Breast epithelium (tissue), 4 donors: ENCODE measurements at regions not wholly inside any gene's neighbourhood (a gene's known extent, or its start where the extent isn't known, plus 50 kb on each side); places are given as distances from the start of the nearest gene placed in this dataset.
"Not testable (repeated sequence)": the region's sequence is repeated elsewhere in the genome, so short reads cannot be mapped to it uniquely, and the experiment has no call there.

Experiments
- DNase-seq, 2 donors: peaks; one replicate each; pipeline ENCODE4 v3.0.0-alpha.2; 2019; ENCODE audit warnings: low spot score in 2 of 2
- H3K27ac ChIP-seq, 2 donors: fragments of 200-600 bp; sonication (generic) in 1 of 2; one replicate each; pipeline ENCODE4 v1.5.1; 2016 to 2019; ENCODE audit warnings: mild to moderate bottlenecking in 1 of 2
- H3K27me3 ChIP-seq, 2 donors: fragments of 200-600 bp; sonication (generic) in 1 of 2; one replicate each; pipeline versions ENCODE4 v1.5.1 to v1.6.0; 2017 to 2019; ENCODE audit warnings: control low read depth in 1 of 2, mild to moderate bottlenecking in 1 of 2
- H3K36me3 ChIP-seq: fragments of 200-600 bp; one replicate; pipeline ENCODE4 v1.5.1; 2019
- H3K4me1 ChIP-seq, 2 donors: fragments of 200-600 bp; sonication (generic); one replicate each; pipeline ENCODE4 v1.5.1; 2016 to 2019; ENCODE audit warnings: control low read depth in 1 of 2
- H3K4me3 ChIP-seq, 3 donors: fragments of 200-600 bp; sonication (generic); 1 replicate in 2 of 3; 2 replicates in 1 of 3; pipeline ENCODE4 v1.5.1; 2016 to 2019; ENCODE audit warnings: mild to moderate bottlenecking in 3 of 3, moderate library complexity in 2 of 3
- H3K9me3 ChIP-seq, 2 donors: fragments of 200-600 bp; sonication (generic) in 1 of 2; one replicate each; pipeline ENCODE4 v1.5.1; 2016 to 2019; ENCODE audit warnings: control low read depth in 1 of 2
- CTCF ChIP-seq, 3 donors: fragments of 450-650 bp; IDR thresholded peaks; one replicate each; pipeline ENCODE4 v1.5.1; 2016 to 2017; ENCODE audit warnings: antibody characterized with exemption in 3 of 3, mild to moderate bottlenecking in 3 of 3, moderate library complexity in 3 of 3
- POLR2A ChIP-seq: fragments of 450-650 bp; IDR thresholded peaks from one replicate; pipeline ENCODE4 v1.6.1; 2016; ENCODE audit warnings: antibody characterized with exemption, mild to moderate bottlenecking, moderate library complexity
- POLR2AphosphoS5 ChIP-seq, 3 donors: sonication (generic); formaldehyde crosslinking; IDR thresholded peaks; one replicate each; pipeline ENCODE4 v1.6.1; 2017; ENCODE audit warnings: antibody characterized with exemption in 3 of 3
- intact Hi-C: fragments of 100-400 bp; cut with DNase I; formaldehyde crosslinking; loops from one replicate; pipeline ENCODE4 v1.15.1; 2023; ENCODE audit warnings: low total_unique reads

GRCh38 chr3:190188197-190188596, 67.5 kb upstream of the P3H2 start:
- no peaks in the 10 kb centered on the region for H3K9me3 ChIP-seq
- intact Hi-C loops: no loop called here

GRCh38 chr3:190183121-190183520, 62.4 kb upstream of the P3H2 start:
- TF ChIP-seq POLR2A (no peak), POLR2AphosphoS5 (IDR thresholded peaks at IDR 0.05) (no peak), CTCF (IDR thresholded peaks at IDR 0.05) (no peak)
- H3K9me3 ChIP-seq: no peaks in the 10 kb centered on the region
- DNase-seq: no peak
- no peaks in the 10 kb centered on the region for H3K27me3 ChIP-seq
- no peak overlapping the region for H3K27ac ChIP-seq
- H3K36me3 ChIP-seq: no peaks in the 10 kb centered on the region
- intact Hi-C loops: loop anchor here (5.0 kb wide), 1 partner anchor 314 kb away; no protein-coding TSS in a partner anchor
- H3K4me1 ChIP-seq: no peaks in the 10 kb centered on the region
- no peak overlapping the region for H3K4me3 ChIP-seq

More at GRCh38 chr3:190188197-190188596, 67.5 kb upstream of the P3H2 start:
- no peak for TF ChIP-seq POLR2A
- no peak for TF ChIP-seq POLR2AphosphoS5 (IDR thresholded peaks at IDR 0.05)
- no peak for TF ChIP-seq CTCF (IDR thresholded peaks at IDR 0.05)
- Histone ChIP-seq H3K4me3 (no peak overlapping the region), H3K27ac (no peak overlapping the region), H3K36me3 (no peaks in the 10 kb centered on the region), H3K4me1 (no peaks in the 10 kb centered on the region), H3K27me3 (no peaks in the 10 kb centered on the region)
- no peak for DNase-seq

- TF ChIP-seq POLR2A (no peak), POLR2AphosphoS5 (IDR thresholded peaks at IDR 0.05) (no peak), CTCF (IDR thresholded peaks at IDR 0.05) (no peak)
- Histone ChIP-seq H3K27me3 (no peaks in the 10 kb centered on the region), H3K36me3 (no peaks in the 10 kb centered on the region), H3K27ac (no peak overlapping the region), H3K9me3 (no peaks in the 10 kb centered on the region), H3K4me1 (no peaks in the 10 kb centered on the region), H3K4me3 (no peak overlapping the region)
- no peak for DNase-seq
- intact Hi-C loops: loop anchor here (5.0 kb wide), 1 partner anchor 315 kb away; no protein-coding TSS in a partner anchor
Measured at GRCh38 chr3:190182418-190183043, 61.8 kb upstream of the P3H2 start.

GRCh38 chr3:190180268-190180667, 59.6 kb upstream of the P3H2 start:
- Histone ChIP-seq H3K27ac (no peak overlapping the region), H3K36me3 (no peaks in the 10 kb centered on the region), H3K4me3 (no peak overlapping the region), H3K9me3 (no peaks in the 10 kb centered on the region), H3K27me3 (no peaks in the 10 kb centered on the region), H3K4me1 (no peaks in the 10 kb centered on the region)
- no peak for TF ChIP-seq POLR2AphosphoS5 (IDR thresholded peaks at IDR 0.05)
- no peak for TF ChIP-seq CTCF (IDR thresholded peaks at IDR 0.05)
- no peak for TF ChIP-seq POLR2A
- intact Hi-C loops: loop anchor here (5.0 kb wide), 1 partner anchor 317 kb away; no protein-coding TSS in a partner anchor
- DNase-seq: no peak

- Histone ChIP-seq H3K4me1 (no peaks in the 10 kb centered on the region), H3K27ac (no peak overlapping the region), H3K9me3 (no peaks in the 10 kb centered on the region), H3K4me3 (no peak overlapping the region), H3K36me3 (no peaks in the 10 kb centered on the region), H3K27me3 (no peaks in the 10 kb centered on the region)
- TF ChIP-seq POLR2A (no peak), POLR2AphosphoS5 (IDR thresholded peaks at IDR 0.05) (no peak), CTCF (IDR thresholded peaks at IDR 0.05) (no peak)
- intact Hi-C loops: no loop called here
- DNase-seq: no peak
Measured at GRCh38 chr3:190178779-190179178, 58.1 kb upstream of the P3H2 start.

- H3K4me1 ChIP-seq, H3K4me3 ChIP-seq, H3K27ac ChIP-seq, H3K36me3 ChIP-seq, intact Hi-C loops, DNase-seq, H3K9me3 ChIP-seq, H3K27me3 ChIP-seq: not testable (repeated sequence)
Measured at GRCh38 chr3:190176933-190177525, 56.3 kb upstream of the P3H2 start.

- H3K4me1 ChIP-seq, H3K27ac ChIP-seq, H3K36me3 ChIP-seq, H3K27me3 ChIP-seq, DNase-seq, H3K9me3 ChIP-seq, intact Hi-C loops, H3K4me3 ChIP-seq: not testable (repeated sequence)
Measured at GRCh38 chr3:190176106-190176505, 55.4 kb upstream of the P3H2 start.
